ENCODE measurements at regions not wholly inside any gene's neighbourhood (a gene's known extent, or its start where the extent isn't known, plus 50 kb on each side); places are given as distances from the start of the nearest gene placed in this dataset.

DNA sequence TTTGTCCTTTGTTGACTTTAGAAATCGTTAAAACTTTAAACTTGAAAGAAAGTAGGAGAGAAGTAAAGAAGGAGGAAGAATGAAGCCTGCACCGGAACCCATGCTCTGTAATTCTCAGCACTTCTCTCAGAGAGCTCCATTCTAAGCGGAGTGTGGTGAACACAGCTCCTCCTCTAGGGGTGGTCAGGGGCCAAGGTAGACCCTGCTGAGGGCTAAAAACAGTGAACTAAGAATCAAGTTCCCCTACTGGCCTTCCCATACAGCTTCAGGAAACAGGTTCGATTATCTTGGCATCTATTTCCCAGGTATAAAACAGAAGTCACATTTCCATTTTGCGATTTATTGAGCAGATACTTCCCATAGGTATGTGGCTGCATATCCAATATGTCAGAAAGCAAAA is 92.7 kb upstream of the ASAP2 start:
- in situ Hi-C loops (cut with MboI; ENCODE audit: low pct_ligation_motif_present in 1 of 4, low pct_unique_long_range_greater_than_20kb in 1 of 4, low sequenced_read_pairs in 3 of 4), result no loop called here
- WGBS, 2 donors (ENCODE audit: low coverage in 1 of 2), result 66 to 81% methylated on average over 4 to 5 of the region's 5 CpGs
- Histone ChIP-seq H3K27ac (no peak overlapping the region), H3K4me1 (peaks cover 0 to 6% (median 2%) of the 10 kb centered on the region in 4 donors), H3K9me3 (no peaks in the 10 kb centered on the region), H3K4me3 (no peak overlapping the region), H3K36me3 (no peaks in the 10 kb centered on the region), H3K27me3 (no peaks in the 10 kb centered on the region)
- TF ChIP-seq POLR2A (IDR thresholded peaks at IDR 0.05), result no peak
- TF ChIP-seq, protein P1, sequence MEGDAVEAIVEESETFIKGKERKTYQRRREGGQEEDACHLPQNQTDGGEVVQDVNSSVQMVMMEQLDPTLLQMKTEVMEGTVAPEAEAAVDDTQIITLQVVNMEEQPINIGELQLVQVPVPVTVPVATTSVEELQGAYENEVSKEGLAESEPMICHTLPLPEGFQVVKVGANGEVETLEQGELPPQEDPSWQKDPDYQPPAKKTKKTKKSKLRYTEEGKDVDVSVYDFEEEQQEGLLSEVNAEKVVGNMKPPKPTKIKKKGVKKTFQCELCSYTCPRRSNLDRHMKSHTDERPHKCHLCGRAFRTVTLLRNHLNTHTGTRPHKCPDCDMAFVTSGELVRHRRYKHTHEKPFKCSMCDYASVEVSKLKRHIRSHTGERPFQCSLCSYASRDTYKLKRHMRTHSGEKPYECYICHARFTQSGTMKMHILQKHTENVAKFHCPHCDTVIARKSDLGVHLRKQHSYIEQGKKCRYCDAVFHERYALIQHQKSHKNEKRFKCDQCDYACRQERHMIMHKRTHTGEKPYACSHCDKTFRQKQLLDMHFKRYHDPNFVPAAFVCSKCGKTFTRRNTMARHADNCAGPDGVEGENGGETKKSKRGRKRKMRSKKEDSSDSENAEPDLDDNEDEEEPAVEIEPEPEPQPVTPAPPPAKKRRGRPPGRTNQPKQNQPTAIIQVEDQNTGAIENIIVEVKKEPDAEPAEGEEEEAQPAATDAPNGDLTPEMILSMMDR (IDR thresholded peaks at IDR 0.05), result no peak
- TF ChIP-seq EP300 (IDR thresholded peaks at IDR 0.05; ENCODE audit: low read depth), result no peak
- no peak for TF ChIP-seq POLR2AphosphoS5 (IDR thresholded peaks at IDR 0.05)
- intact Hi-C loops (cut with DNase I; ENCODE audit: low total_unique reads), result no loop called here
- no peak for DNase-seq

DNA sequence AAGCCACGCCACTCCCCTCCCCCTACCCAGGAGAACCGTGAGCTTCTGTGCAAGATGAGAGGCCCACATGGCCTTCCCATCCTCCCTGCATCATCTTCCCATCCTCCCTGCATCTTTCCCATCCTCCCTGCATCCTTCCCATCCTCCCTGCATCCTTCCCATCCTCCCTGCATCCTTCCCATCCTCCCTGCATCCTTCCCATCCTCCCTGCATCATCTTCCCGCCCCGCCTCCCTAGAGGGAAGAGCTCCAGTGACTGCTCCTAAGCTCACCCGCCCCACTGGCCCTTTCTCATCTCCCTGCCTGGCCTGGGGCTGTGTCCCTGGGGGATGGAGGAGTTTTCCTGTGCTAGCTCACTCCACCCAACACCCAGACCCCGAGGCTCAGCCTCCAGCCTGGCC is 93.3 kb upstream of the ASAP2 start:
- no peak for DNase-seq
- Histone ChIP-seq H3K4me1 (peaks cover 0 to 6% (median 5%) of the 10 kb centered on the region in 4 donors), H3K27ac (no peak overlapping the region), H3K4me3 (no peak overlapping the region), H3K27me3 (no peaks in the 10 kb centered on the region), H3K36me3 (no peaks in the 10 kb centered on the region), H3K9me3 (no peaks in the 10 kb centered on the region)
- in situ Hi-C loops (cut with MboI; ENCODE audit: low pct_ligation_motif_present in 1 of 4, low pct_unique_long_range_greater_than_20kb in 1 of 4, low sequenced_read_pairs in 3 of 4) (no loop called here), intact Hi-C loops (cut with DNase I; ENCODE audit: low total_unique reads) (no loop called here)
- TF ChIP-seq, protein P1 (IDR thresholded peaks at IDR 0.05), result no peak
- no peak for TF ChIP-seq POLR2AphosphoS5 (IDR thresholded peaks at IDR 0.05)
- no peak for TF ChIP-seq EP300 (IDR thresholded peaks at IDR 0.05; ENCODE audit: low read depth)
- TF ChIP-seq POLR2A (IDR thresholded peaks at IDR 0.05), result no peak
- 77 to 85% methylated on average over 6 of the region's 6 CpGs for WGBS, 2 donors (ENCODE audit: low coverage in 1 of 2)

DNA sequence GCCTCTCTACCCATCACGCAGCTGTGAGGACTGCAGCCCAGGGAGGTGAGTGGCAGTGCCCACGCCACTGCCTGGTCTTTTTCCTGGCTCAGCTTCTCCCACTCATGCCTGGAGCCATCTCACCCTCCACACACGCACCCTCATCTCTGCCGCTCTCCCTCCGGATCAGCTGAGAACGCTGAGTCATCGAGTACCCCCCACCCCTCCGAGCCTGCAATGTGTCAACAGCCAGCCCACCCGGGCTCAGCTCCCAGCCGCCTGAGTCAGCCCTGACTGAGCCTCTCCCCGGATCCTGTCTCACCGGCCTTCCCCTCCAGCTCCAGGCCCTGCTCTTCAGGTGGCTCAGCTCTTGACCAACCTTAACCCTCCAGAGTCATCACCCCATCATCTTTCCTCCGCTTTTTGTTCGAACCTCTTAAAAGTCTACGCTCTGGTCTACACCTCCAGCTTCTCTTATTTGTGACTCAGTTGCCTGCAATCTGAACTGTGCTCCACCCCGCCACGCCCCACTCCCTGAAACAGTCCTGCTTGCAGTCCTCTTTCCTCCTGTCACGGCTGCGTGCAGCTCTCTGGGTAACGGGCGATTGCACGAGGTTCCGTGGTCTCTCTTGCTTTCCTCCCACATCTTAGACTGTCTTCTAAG is 94.4 kb upstream of the ASAP2 start:
- no peaks in the 10 kb centered on the region for H3K27me3 ChIP-seq
- WGBS, 2 donors (ENCODE audit: low coverage in 1 of 2), result 51 to 64% methylated on average over 8 to 23 of the region's 23 CpGs
- in situ Hi-C loops (cut with MboI; ENCODE audit: low pct_ligation_motif_present in 1 of 4, low pct_unique_long_range_greater_than_20kb in 1 of 4, low sequenced_read_pairs in 3 of 4), result no loop called here

DNA sequence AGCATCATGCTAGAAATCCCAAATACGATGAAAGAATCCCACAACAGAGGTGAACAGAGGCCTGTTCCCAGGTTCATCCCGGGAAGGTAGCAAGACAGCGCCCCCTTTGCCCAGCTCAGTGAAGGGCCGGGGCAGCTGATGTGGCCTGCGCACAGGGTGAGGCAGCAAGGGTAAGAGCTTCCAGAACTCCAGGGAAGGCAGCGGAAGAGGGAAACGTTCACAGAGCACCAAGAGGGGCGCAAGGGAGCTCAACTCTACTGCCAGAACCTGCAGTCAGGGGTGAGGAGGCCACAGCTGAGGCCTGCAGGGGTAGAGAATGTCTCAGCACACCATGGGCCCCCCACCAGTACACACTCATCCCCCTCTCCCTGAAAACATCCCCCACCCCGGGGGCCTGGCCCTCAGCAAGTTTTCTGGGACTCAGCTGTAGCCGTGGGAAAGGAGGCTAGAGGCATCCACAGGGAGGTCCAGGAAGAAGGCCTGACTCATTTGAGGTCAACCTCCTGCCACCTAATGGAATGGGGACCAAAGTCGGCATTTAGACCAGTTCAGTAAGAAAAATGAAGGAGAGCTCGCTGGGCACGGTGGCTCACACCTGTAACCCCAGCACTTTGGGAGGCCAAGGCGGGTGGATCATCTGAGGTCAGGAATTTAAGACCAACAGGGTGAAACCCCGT is 95.6 kb upstream of the ASAP2 start:
- in situ Hi-C loops (cut with MboI; ENCODE audit: low pct_ligation_motif_present in 1 of 4, low pct_unique_long_range_greater_than_20kb in 1 of 4, low sequenced_read_pairs in 3 of 4), result no loop called here
- no peak for DNase-seq
- Histone ChIP-seq H3K4me1 (peaks cover 10 to 24% (median 18%) of the 10 kb centered on the region in 4 donors), H3K4me3 (no peak overlapping the region), H3K27ac (no peak overlapping the region), H3K9me3 (no peaks in the 10 kb centered on the region), H3K27me3 (no peaks in the 10 kb centered on the region), H3K36me3 (no peaks in the 10 kb centered on the region)
- WGBS, 2 donors (ENCODE audit: low coverage in 1 of 2), result 94 to 100% methylated on average over 1 to 15 of the region's 15 CpGs
- TF ChIP-seq, protein P1 (IDR thresholded peaks at IDR 0.05), result no peak
- TF ChIP-seq EP300 (IDR thresholded peaks at IDR 0.05; ENCODE audit: low read depth), result no peak
- no peak for TF ChIP-seq POLR2AphosphoS5 (IDR thresholded peaks at IDR 0.05)
- no peak for TF ChIP-seq POLR2A (IDR thresholded peaks at IDR 0.05)
- intact Hi-C loops (cut with DNase I; ENCODE audit: low total_unique reads), result no loop called here

More for the DNA sequence above, 94.4 kb upstream of the ASAP2 start:
- Histone ChIP-seq H3K4me3 (no peak overlapping the region), H3K4me1 (peaks cover 9 to 17% (median 13%) of the 10 kb centered on the region in 4 donors), H3K36me3 (no peaks in the 10 kb centered on the region), H3K27ac (no peak overlapping the region), H3K9me3 (no peaks in the 10 kb centered on the region)
- DNase-seq, result no peak
- TF ChIP-seq EP300 (IDR thresholded peaks at IDR 0.05; ENCODE audit: low read depth) (no peak), POLR2AphosphoS5 (IDR thresholded peaks at IDR 0.05) (no peak), POLR2A (IDR thresholded peaks at IDR 0.05) (no peak)
- TF ChIP-seq, protein P1 (IDR thresholded peaks at IDR 0.05), result no peak
- intact Hi-C loops (cut with DNase I; ENCODE audit: low total_unique reads), result no loop called here

Data from transverse colon (tissue), 4 donors.